ENCODE measurements at regions not wholly inside any gene's neighbourhood (a gene's known extent, or its start where the extent isn't known, plus 50 kb on each side); places are given as distances from the start of the nearest gene placed in this dataset.

GRCh38 chr10:3850999-3851937, 66.3 kb upstream of the KLF6 start:
- DNase-seq (ENCODE audit: low read depth): no peak

- DNase-seq (ENCODE audit: low read depth): no peak
Observed at GRCh38 chr10:3848775-3849635, 64.0 kb upstream of the KLF6 start.

- no peak for DNase-seq (ENCODE audit: low read depth)
Observed at GRCh38 chr10:3848005-3848774, 63.2 kb upstream of the KLF6 start.

- no peak for DNase-seq (ENCODE audit: low read depth)
Observed at GRCh38 chr10:3846736-3847135, 61.7 kb upstream of the KLF6 start.

- DNase-seq (ENCODE audit: low read depth): no peak
Observed at GRCh38 chr10:3844491-3845025, 59.5 kb upstream of the KLF6 start.

- no peak for DNase-seq (ENCODE audit: low read depth)
Observed at GRCh38 chr10:3838460-3839437, 53.7 kb upstream of the KLF6 start.

GRCh38 chr10:3837647-3838459, 52.8 kb upstream of the KLF6 start:
- DNase-seq (ENCODE audit: low read depth): no peak

GRCh38 chr10:3836222-3836820, 51.3 kb upstream of the KLF6 start:
- no peak for DNase-seq (ENCODE audit: low read depth)

- DNase-seq (ENCODE audit: low read depth): no peak
Observed at GRCh38 chr10:3835770-3836169, 50.8 kb upstream of the KLF6 start.

- DNase-seq (ENCODE audit: low read depth): no peak
Observed at GRCh38 chr10:3834947-3835346, 49.9 kb upstream of the KLF6 start.

All from T-helper 22 cell (primary cell).